ENCODE measurements at regions not wholly inside any gene's neighbourhood (a gene's known extent, or its start where the extent isn't known, plus 50 kb on each side); places are given as distances from the start of the nearest gene placed in this dataset.

- H3K4me3 ChIP-seq: no peak overlapping the region
- 41% methylated on average over 8 of the region's 8 CpGs for WGBS
- DNase-seq (ENCODE audit: low spot score in 2 of 2): no peak
- H3K9me3 ChIP-seq: no peaks in the 10 kb centered on the region
- H3K27ac ChIP-seq: no peak overlapping the region
- no peaks in the 10 kb centered on the region for H3K27me3 ChIP-seq
- peaks cover 15% of the 10 kb centered on the region for H3K4me1 ChIP-seq
- H3K36me3 ChIP-seq: no peaks in the 10 kb centered on the region
- no peak for TF ChIP-seq EP300 (IDR thresholded peaks at IDR 0.05)
- no peak for TF ChIP-seq CTCF (IDR thresholded peaks at IDR 0.05)
- no peak for TF ChIP-seq POLR2A (IDR thresholded peaks at IDR 0.05)
- no peak for TF ChIP-seq POLR2AphosphoS5 (IDR thresholded peaks at IDR 0.05)
Observed at GRCh38 chr20:40433341-40433861, 255.6 kb downstream of the MAFB start.

GRCh38 chr20:40431611-40432010 lies 257.4 kb downstream of the MAFB start:
- DNase-seq (ENCODE audit: low spot score in 2 of 2): no peak
- Histone ChIP-seq H3K9me3 (no peaks in the 10 kb centered on the region), H3K27ac (no peak overlapping the region), H3K36me3 (no peaks in the 10 kb centered on the region), H3K4me1 (peaks cover 15% of the 10 kb centered on the region), H3K27me3 (no peaks in the 10 kb centered on the region), H3K4me3 (no peak overlapping the region)
- TF ChIP-seq CTCF (IDR thresholded peaks at IDR 0.05) (no peak), POLR2AphosphoS5 (IDR thresholded peaks at IDR 0.05) (no peak), EP300 (IDR thresholded peaks at IDR 0.05) (no peak), POLR2A (IDR thresholded peaks at IDR 0.05) (no peak)
- 74% methylated on average over 3 of the region's 3 CpGs for WGBS

- no peak for DNase-seq (ENCODE audit: low spot score in 2 of 2)
- 90% methylated on average over 4 of the region's 4 CpGs for WGBS
- H3K27me3 ChIP-seq: no peaks in the 10 kb centered on the region
- TF ChIP-seq POLR2A (IDR thresholded peaks at IDR 0.05) (no peak), CTCF (IDR thresholded peaks at IDR 0.05) (no peak), POLR2AphosphoS5 (IDR thresholded peaks at IDR 0.05) (no peak), EP300 (IDR thresholded peaks at IDR 0.05) (no peak)
- no peak overlapping the region for H3K4me3 ChIP-seq
- no peaks in the 10 kb centered on the region for H3K9me3 ChIP-seq
- no peaks in the 10 kb centered on the region for H3K36me3 ChIP-seq
- peaks cover 15% of the 10 kb centered on the region for H3K4me1 ChIP-seq
- no peak overlapping the region for H3K27ac ChIP-seq
Observed at GRCh38 chr20:40431112-40431511, 257.9 kb downstream of the MAFB start.

GRCh38 chr20:40427026-40427425 lies 262.0 kb downstream of the MAFB start:
- Histone ChIP-seq H3K27ac (no peak overlapping the region), H3K9me3 (no peaks in the 10 kb centered on the region), H3K4me1 (no peaks in the 10 kb centered on the region), H3K27me3 (no peaks in the 10 kb centered on the region), H3K4me3 (no peak overlapping the region), H3K36me3 (no peaks in the 10 kb centered on the region)
- no peak for DNase-seq (ENCODE audit: low spot score in 2 of 2)
- WGBS: 82% methylated on average over 4 of the region's 4 CpGs
- TF ChIP-seq EP300 (IDR thresholded peaks at IDR 0.05): no peak
- TF ChIP-seq CTCF (IDR thresholded peaks at IDR 0.05): no peak
- TF ChIP-seq POLR2A (IDR thresholded peaks at IDR 0.05): no peak

- Histone ChIP-seq H3K4me3 (no peak overlapping the region), H3K4me1 (no peaks in the 10 kb centered on the region), H3K36me3 (no peaks in the 10 kb centered on the region), H3K27me3 (no peaks in the 10 kb centered on the region), H3K27ac (no peak overlapping the region), H3K9me3 (no peaks in the 10 kb centered on the region)
- DNase-seq (ENCODE audit: low spot score in 2 of 2): no peak
- no peak for TF ChIP-seq POLR2A (IDR thresholded peaks at IDR 0.05)
- TF ChIP-seq CTCF (IDR thresholded peaks at IDR 0.05): no peak
- no peak for TF ChIP-seq EP300 (IDR thresholded peaks at IDR 0.05)
- no peak for TF ChIP-seq POLR2AphosphoS5 (IDR thresholded peaks at IDR 0.05)
- 94% methylated on average over 1 of the region's 1 CpG for WGBS
Observed at GRCh38 chr20:40424695-40425094, 264.3 kb downstream of the MAFB start.
